ENCODE measurements at regions not wholly inside any gene's neighbourhood (a gene's known extent, or its start where the extent isn't known, plus 50 kb on each side); places are given as distances from the start of the nearest gene placed in this dataset.
A peak's percentile ranks its signal among the peaks of the same experiment; 100 is the strongest.

- H4K20me1 ChIP-seq (ENCODE audit: insufficient read depth, poor library complexity, severe bottlenecking): no peaks in the 10 kb centered on the region
- H3K27me3 ChIP-seq: no peaks in the 10 kb centered on the region
- no peak overlapping the region for H2AFZ ChIP-seq
- H3K4me3 ChIP-seq: no peak overlapping the region
- H3K4me1 ChIP-seq (ENCODE audit: insufficient read depth): no peaks in the 10 kb centered on the region
- H3K36me3 ChIP-seq (replicated peaks; ENCODE audit: insufficient read depth, low read depth): no peaks in the 10 kb centered on the region
- H3K9me3 ChIP-seq (ENCODE audit: low read depth): no peaks in the 10 kb centered on the region
- no peak overlapping the region for H3K27ac ChIP-seq
- TF ChIP-seq EZH2 (IDR thresholded peaks at IDR 0.05; ENCODE audit: borderline replicate concordance): no peak
- TF ChIP-seq EZH2phosphoT487 (IDR thresholded peaks at IDR 0.05; ENCODE audit: low read depth, severe bottlenecking, unreplicated experiment): no peak
- TF ChIP-seq, protein P1, sequence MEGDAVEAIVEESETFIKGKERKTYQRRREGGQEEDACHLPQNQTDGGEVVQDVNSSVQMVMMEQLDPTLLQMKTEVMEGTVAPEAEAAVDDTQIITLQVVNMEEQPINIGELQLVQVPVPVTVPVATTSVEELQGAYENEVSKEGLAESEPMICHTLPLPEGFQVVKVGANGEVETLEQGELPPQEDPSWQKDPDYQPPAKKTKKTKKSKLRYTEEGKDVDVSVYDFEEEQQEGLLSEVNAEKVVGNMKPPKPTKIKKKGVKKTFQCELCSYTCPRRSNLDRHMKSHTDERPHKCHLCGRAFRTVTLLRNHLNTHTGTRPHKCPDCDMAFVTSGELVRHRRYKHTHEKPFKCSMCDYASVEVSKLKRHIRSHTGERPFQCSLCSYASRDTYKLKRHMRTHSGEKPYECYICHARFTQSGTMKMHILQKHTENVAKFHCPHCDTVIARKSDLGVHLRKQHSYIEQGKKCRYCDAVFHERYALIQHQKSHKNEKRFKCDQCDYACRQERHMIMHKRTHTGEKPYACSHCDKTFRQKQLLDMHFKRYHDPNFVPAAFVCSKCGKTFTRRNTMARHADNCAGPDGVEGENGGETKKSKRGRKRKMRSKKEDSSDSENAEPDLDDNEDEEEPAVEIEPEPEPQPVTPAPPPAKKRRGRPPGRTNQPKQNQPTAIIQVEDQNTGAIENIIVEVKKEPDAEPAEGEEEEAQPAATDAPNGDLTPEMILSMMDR (IDR thresholded peaks at IDR 0.05; ENCODE audit: poor library complexity): no peak
- no peaks in the 10 kb centered on the region for H3K79me2 ChIP-seq
- DNase-seq (ENCODE audit: low spot score): no peak
- H3K4me2 ChIP-seq: no peak overlapping the region
- 87% methylated on average over 23 of the region's 23 CpGs for WGBS (ENCODE audit: low lambda C conversion rate, missing lambda C conversion rate)
- no peaks in the 10 kb centered on the region for H3K9me2 ChIP-seq (replicated peaks; ENCODE audit: insufficient read depth)
These were observed 51.2 kb upstream of the CARD11 start for GRCh38 chr7:3094701-3095445.

DNA sequence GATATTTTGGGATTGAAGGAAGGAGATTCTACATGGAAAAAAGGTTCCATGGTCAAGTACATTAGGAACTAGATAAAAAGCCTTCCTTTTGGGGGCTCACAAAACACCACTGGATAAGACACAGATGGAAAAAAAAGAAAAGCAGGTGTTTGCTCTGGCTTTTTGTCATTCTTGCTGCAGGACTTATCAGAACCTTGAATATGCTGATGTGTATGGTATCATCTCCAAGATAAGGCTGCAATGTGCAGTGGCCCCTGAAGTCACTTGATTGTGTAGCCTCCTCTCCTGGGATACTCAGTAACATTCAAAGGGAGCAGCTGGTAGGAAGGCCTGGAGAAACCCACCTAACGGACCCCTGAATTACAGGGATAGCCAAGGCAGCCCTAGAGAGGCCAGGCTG, 54.1 kb upstream of the CARD11 start:
- Histone ChIP-seq H3K79me2 (no peaks in the 10 kb centered on the region), H3K36me3 (replicated peaks; ENCODE audit: insufficient read depth, low read depth) (no peaks in the 10 kb centered on the region), H3K4me2 (no peak overlapping the region), H3K9me2 (replicated peaks; ENCODE audit: insufficient read depth) (no peaks in the 10 kb centered on the region), H3K9me3 (ENCODE audit: low read depth) (no peaks in the 10 kb centered on the region), H2AFZ (no peak overlapping the region), H3K27ac (no peak overlapping the region), H4K20me1 (ENCODE audit: insufficient read depth, poor library complexity, severe bottlenecking) (no peaks in the 10 kb centered on the region), H3K4me1 (ENCODE audit: insufficient read depth) (no peaks in the 10 kb centered on the region), H3K27me3 (no peaks in the 10 kb centered on the region), H3K4me3 (no peak overlapping the region)
- 92% methylated on average over 1 of the region's 1 CpG for WGBS (ENCODE audit: low lambda C conversion rate, missing lambda C conversion rate)
- TF ChIP-seq, protein P1 (IDR thresholded peaks at IDR 0.05; ENCODE audit: poor library complexity): no peak
- TF ChIP-seq EZH2phosphoT487 (IDR thresholded peaks at IDR 0.05; ENCODE audit: low read depth, severe bottlenecking, unreplicated experiment) (no peak), EZH2 (IDR thresholded peaks at IDR 0.05; ENCODE audit: borderline replicate concordance) (no peak)
- no peak for DNase-seq (ENCODE audit: low spot score)

DNA sequence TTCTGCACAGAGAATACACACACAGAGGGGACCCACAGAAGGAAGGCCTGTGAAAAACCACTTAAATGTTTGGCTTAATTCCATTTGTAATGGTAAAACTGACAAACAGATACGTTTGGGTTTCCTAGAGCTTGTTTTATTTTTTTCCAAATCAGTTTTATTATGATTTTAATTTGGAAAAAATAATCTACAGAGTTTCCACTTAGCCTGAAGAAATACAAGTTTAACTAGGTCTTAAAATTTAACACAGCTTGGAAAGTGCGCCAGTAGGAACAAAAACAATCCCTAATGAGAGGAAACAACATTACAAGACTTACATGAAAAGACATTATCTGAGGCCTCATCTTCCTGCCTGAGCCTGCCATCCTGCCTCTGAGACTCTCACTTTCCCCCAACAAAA, 58.5 kb upstream of the CARD11 start:
- H3K4me3 ChIP-seq: no peak overlapping the region
- no peak for DNase-seq (ENCODE audit: low spot score)
- no peaks in the 10 kb centered on the region for H3K36me3 ChIP-seq (replicated peaks; ENCODE audit: insufficient read depth, low read depth)
- no peaks in the 10 kb centered on the region for H4K20me1 ChIP-seq (ENCODE audit: insufficient read depth, poor library complexity, severe bottlenecking)
- H3K27ac ChIP-seq: no peak overlapping the region
- H3K9me2 ChIP-seq (replicated peaks; ENCODE audit: insufficient read depth): no peaks in the 10 kb centered on the region
- no peaks in the 10 kb centered on the region for H3K9me3 ChIP-seq (ENCODE audit: low read depth)
- no peak overlapping the region for H3K4me2 ChIP-seq
- no peak overlapping the region for H2AFZ ChIP-seq
- H3K4me1 ChIP-seq (ENCODE audit: insufficient read depth): no peaks in the 10 kb centered on the region
- no peaks in the 10 kb centered on the region for H3K79me2 ChIP-seq
- peak; percentile 50 for TF ChIP-seq EZH2phosphoT487 (IDR thresholded peaks at IDR 0.05; ENCODE audit: low read depth, severe bottlenecking, unreplicated experiment)
- TF ChIP-seq, protein P1 (IDR thresholded peaks at IDR 0.05; ENCODE audit: poor library complexity): no peak
- 49% methylated on average over 2 of the region's 2 CpGs for WGBS (ENCODE audit: low lambda C conversion rate, missing lambda C conversion rate)
- H3K27me3 ChIP-seq: no peaks in the 10 kb centered on the region
